22Rv1 (cell line): ENCODE measurements at regions not wholly inside any gene's neighbourhood (a gene's known extent, or its start where the extent isn't known, plus 50 kb on each side); places are given as distances from the start of the nearest gene placed in this dataset.

ENCODE experiments used
- H3K27ac ChIP-seq: fragments of 450-650 bp; 2 replicates; pipeline ENCODE4 v1.5.1; 2017
- CTCF ChIP-seq: fragments of 450-650 bp; IDR thresholded peaks from 2 replicates; pipeline ENCODE4 v1.5.1; 2017; ENCODE audit warnings: mild to moderate bottlenecking
- ZFX ChIP-seq: fragments of 450-650 bp; IDR thresholded peaks from 2 replicates; pipeline ENCODE4 v1.6.1; 2017; ENCODE audit warnings: antibody characterized with exemption, borderline replicate concordance

GRCh38 chr9:82149501-82149946 lies 161.0 kb downstream of the SPATA31D1 start:
- H3K27ac ChIP-seq = no peak overlapping the region
- TF ChIP-seq ZFX = no peak
- no peak for TF ChIP-seq CTCF

- H3K27ac ChIP-seq = no peak overlapping the region
- no peak for TF ChIP-seq CTCF
- no peak for TF ChIP-seq ZFX
Observed at GRCh38 chr9:82152181-82152580, 163.6 kb downstream of the SPATA31D1 start.

GRCh38 chr9:82153032-82153431 lies 164.5 kb downstream of the SPATA31D1 start:
- no peak overlapping the region for H3K27ac ChIP-seq
- TF ChIP-seq CTCF (no peak), ZFX (no peak)

- H3K27ac ChIP-seq = no peak overlapping the region
- TF ChIP-seq CTCF (no peak), ZFX (no peak)
Observed at GRCh38 chr9:82154573-82154972, 166.0 kb downstream of the SPATA31D1 start.

GRCh38 chr9:82161876-82162275 lies 173.3 kb downstream of the SPATA31D1 start:
- no peak overlapping the region for H3K27ac ChIP-seq
- TF ChIP-seq ZFX (no peak), CTCF (no peak)

GRCh38 chr9:82164159-82164558 lies 175.6 kb downstream of the SPATA31D1 start:
- no peak overlapping the region for H3K27ac ChIP-seq
- TF ChIP-seq ZFX = no peak
- no peak for TF ChIP-seq CTCF

- no peak overlapping the region for H3K27ac ChIP-seq
Observed at GRCh38 chr9:82167296-82167695, 178.7 kb downstream of the SPATA31D1 start.

More at GRCh38 chr9:82167296-82167695, 178.7 kb downstream of the SPATA31D1 start:
- TF ChIP-seq CTCF = no peak
- no peak for TF ChIP-seq ZFX
